HFF-Myc (cell line): ENCODE measurements at regions not wholly inside any gene's neighbourhood (a gene's known extent, or its start where the extent isn't known, plus 50 kb on each side); places are given as distances from the start of the nearest gene placed in this dataset.

Experiments
- DNase-seq: peaks from one replicate; pipeline ENCODE4 v3.0.0-alpha.2; 2011; ENCODE audit warnings: low read depth; ENCODE audit errors: extremely low read depth
- H3K4me3 ChIP-seq: replicated peaks from 2 replicates; pipeline ENCODE4 v1.5.1; 2011; ENCODE audit warnings: low read depth, mild to moderate bottlenecking, control low read depth, low read length
- CTCF ChIP-seq: IDR thresholded peaks from 2 replicates; pipeline ENCODE4 v1.5.1; 2012; ENCODE audit warnings: mild to moderate bottlenecking, low read depth, low read length, control low read depth; ENCODE audit errors: missing control alignments

- TF ChIP-seq CTCF: no peak
- no peak for DNase-seq
- no peak overlapping the region for H3K4me3 ChIP-seq
These were observed 88.8 kb upstream of the GALNT18 start for GRCh38 chr11:11710556-11710955.

GRCh38 chr11:11709447-11710239 lies 87.8 kb upstream of the GALNT18 start:
- TF ChIP-seq CTCF: no peak
- no peak for DNase-seq
- H3K4me3 ChIP-seq: no peak overlapping the region

DNA sequence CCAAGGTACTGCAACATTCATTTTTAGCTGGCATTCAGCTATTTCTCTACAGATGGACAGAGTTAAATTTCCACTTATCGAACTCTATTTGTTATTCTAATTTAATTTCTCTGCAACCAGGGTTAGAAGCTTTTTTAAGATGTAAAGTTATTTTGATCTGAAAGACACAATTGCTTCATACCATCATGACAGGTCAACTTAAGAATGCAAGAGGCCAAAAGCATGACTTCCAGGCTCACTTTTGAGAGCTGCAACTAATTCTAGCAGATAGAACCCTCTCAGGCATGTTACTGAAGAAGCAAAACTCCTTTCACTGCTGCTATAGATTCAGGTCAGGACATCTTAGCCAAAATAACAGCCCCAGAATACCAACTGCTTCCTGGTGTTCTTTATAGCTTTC lies 86.5 kb upstream of the GALNT18 start:
- no peak for TF ChIP-seq CTCF
- H3K4me3 ChIP-seq: no peak overlapping the region
- no peak for DNase-seq

DNA sequence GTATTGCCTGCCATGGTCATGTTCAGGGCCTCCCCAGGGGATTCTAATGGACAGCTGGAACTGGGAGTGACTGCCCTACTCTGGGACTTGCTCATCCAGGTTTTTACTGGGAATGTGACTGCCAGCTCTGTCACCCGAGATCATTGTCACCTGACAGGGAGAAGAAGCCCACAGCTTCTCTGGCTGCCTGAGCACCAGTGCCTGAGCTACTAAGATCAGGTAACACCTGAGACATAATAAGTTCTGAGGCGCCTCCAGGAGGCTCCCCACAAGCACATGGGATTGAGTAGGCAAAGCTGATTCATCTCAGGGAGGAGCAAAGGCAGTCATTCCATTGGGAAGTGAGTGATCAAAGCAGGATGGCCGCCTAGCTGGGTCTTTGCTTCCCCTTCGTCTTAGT lies 84.2 kb upstream of the GALNT18 start:
- H3K4me3 ChIP-seq: no peak overlapping the region
- no peak for TF ChIP-seq CTCF
- no peak for DNase-seq

GRCh38 chr11:11703885-11704284 lies 82.1 kb upstream of the GALNT18 start:
- no peak overlapping the region for H3K4me3 ChIP-seq
- no peak for DNase-seq
- no peak for TF ChIP-seq CTCF

- TF ChIP-seq CTCF: no peak
- DNase-seq: no peak
- H3K4me3 ChIP-seq: no peak overlapping the region
These were observed 79.3 kb upstream of the GALNT18 start for GRCh38 chr11:11701070-11701469.

GRCh38 chr11:11697796-11698195 lies 76.0 kb upstream of the GALNT18 start:
- DNase-seq: no peak
- no peak for TF ChIP-seq CTCF
- no peak overlapping the region for H3K4me3 ChIP-seq
